ENCODE measurements at regions not wholly inside any gene's neighbourhood (a gene's known extent, or its start where the extent isn't known, plus 50 kb on each side); places are given as distances from the start of the nearest gene placed in this dataset.

- TF ChIP-seq CTCF (tag by site-specific recombination; IDR thresholded peaks at IDR 0.05) (no peak), FEZF1 (tag by site-specific recombination; IDR thresholded peaks at IDR 0.05) (no peak), ZNF791 (tag by site-specific recombination; IDR thresholded peaks at IDR 0.05) (no peak), ZNF169 (tag by site-specific recombination; IDR thresholded peaks at IDR 0.05) (no peak)
Measured at GRCh38 chrX:113770806-113771205, 813.1 kb upstream of the HTR2C start.

Data from HEK293 (cell line).